ENCODE measurements at regions not wholly inside any gene's neighbourhood (a gene's known extent, or its start where the extent isn't known, plus 50 kb on each side); places are given as distances from the start of the nearest gene placed in this dataset.

DNA sequence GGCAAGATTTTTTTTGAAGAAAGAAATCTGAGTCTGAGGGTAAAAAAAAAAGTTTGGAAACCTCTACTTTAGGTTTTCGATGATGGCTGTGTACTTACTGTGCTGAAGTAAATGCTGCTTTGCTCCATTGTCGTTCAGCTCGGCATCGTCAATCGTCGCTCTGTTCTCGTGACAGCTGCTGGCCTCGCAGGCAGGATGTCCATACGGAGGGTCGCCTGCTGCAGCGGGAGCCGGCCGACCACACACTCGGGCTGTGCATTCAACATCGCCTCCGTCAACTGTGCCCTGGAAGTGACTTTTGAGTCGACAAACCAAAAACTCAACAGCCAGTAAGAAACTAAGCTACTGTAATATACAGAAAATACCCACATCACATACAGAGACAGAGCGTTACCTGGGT, 53.1 kb upstream of the SMOC2 start:
- TF ChIP-seq POLR2A (IDR thresholded peaks at IDR 0.05) (no peak), POLR2AphosphoS5 (IDR thresholded peaks at IDR 0.05) (no peak)
